Body of pancreas (tissue), 4 donors: ENCODE measurements at regions not wholly inside any gene's neighbourhood (a gene's known extent, or its start where the extent isn't known, plus 50 kb on each side); places are given as distances from the start of the nearest gene placed in this dataset.

Experiments
- ATAC-seq: fragments of 150-250 bp; one replicate; pipeline ENCODE4 v1.9.1; 2016
- DNase-seq, 4 donors: peaks; one replicate each; pipeline ENCODE4 v3.0.0-alpha.2; 2019
- H3K27ac ChIP-seq, 4 donors: fragments of 200-600 bp; sonication (generic); 1 replicate in 3 of 4; 2 replicates in 1 of 4; pipeline versions ENCODE4 v1.5.1 to v1.6.1; 2016 to 2019; ENCODE audit warnings: mild to moderate bottlenecking in 1 of 4, mixed read lengths in 1 of 4, moderate library complexity in 1 of 4
- H3K27me3 ChIP-seq, 2 donors: fragments of 200-600 bp; sonication (generic); one replicate each; pipeline ENCODE4 v1.6.0; 2016; ENCODE audit warnings: mild to moderate bottlenecking in 1 of 2
- H3K36me3 ChIP-seq, 2 donors: fragments of 200-600 bp; sonication (generic); replicated peaks in 1 of 2; 2 replicates each; pipeline ENCODE4 v1.5.1; 2016; ENCODE audit warnings: low read depth in 2 of 2; ENCODE audit not compliant: insufficient read depth in 1 of 2
- H3K4me1 ChIP-seq: fragments of 200-600 bp; sonication (generic); one replicate; pipeline ENCODE4 v1.6.0; 2016
- H3K4me3 ChIP-seq, 2 donors: fragments of 200-600 bp; sonication (generic); 1 replicate in 1 of 2; 2 replicates in 1 of 2; pipeline ENCODE4 v1.5.1; 2016 to 2019
- H3K9me3 ChIP-seq, 3 donors: fragments of 200-600 bp; sonication (generic); 1 replicate in 2 of 3; 2 replicates in 1 of 3; pipeline ENCODE4 v1.5.1; 2016
- CTCF ChIP-seq, 7 experiments: fragments of 450-650 bp in 4 of 7; fragments of 200-600 bp in 3 of 7; sonication (generic) in 3 of 7; IDR thresholded peaks; one replicate each; pipeline ENCODE4 v1.5.1; 2016 to 2019; ENCODE audit warnings: antibody characterized with exemption in 7 of 7
- POLR2A ChIP-seq, 3 donors: fragments of 450-650 bp; IDR thresholded peaks; one replicate each; pipeline ENCODE4 v1.6.1; 2016; ENCODE audit warnings: antibody characterized with exemption in 3 of 3, mild to moderate bottlenecking in 2 of 3
- WGBS, 2 donors: methylation state at CpG; one replicate each; pipeline ENCODE4 v1.1.5; 2017; 5-methylcytosine and 5-hydroxymethylcytosine counted together
- intact Hi-C: fragments of 100-400 bp; cut with DNase I; formaldehyde crosslinking; loops from one replicate; pipeline ENCODE4 v1.15.1; 2023

- intact Hi-C loops: no loop called here
- Histone ChIP-seq H3K4me3 (no peak overlapping the region), H3K4me1 (no peaks in the 10 kb centered on the region), H3K27me3 (no peaks in the 10 kb centered on the region), H3K9me3 (no peaks in the 10 kb centered on the region), H3K27ac (no peak overlapping the region), H3K36me3 (no peaks in the 10 kb centered on the region)
- TF ChIP-seq POLR2A (IDR thresholded peaks at IDR 0.05) (no peak), CTCF (IDR thresholded peaks at IDR 0.05) (no peak)
- DNase-seq (no peak), ATAC-seq (no peak)
- WGBS, 2 donors: 53 to 66% methylated on average over 3 of the region's 3 CpGs
Measured at GRCh38 chr20:52481443-52481842, 289.9 kb upstream of the ZFP64 start.

- no peak for DNase-seq
- ATAC-seq: no peak
- intact Hi-C loops: no loop called here
- H3K9me3 ChIP-seq: no peaks in the 10 kb centered on the region
- no peak overlapping the region for H3K27ac ChIP-seq
- no peaks in the 10 kb centered on the region for H3K36me3 ChIP-seq
- H3K4me3 ChIP-seq: no peak overlapping the region
- no peaks in the 10 kb centered on the region for H3K4me1 ChIP-seq
- 63 to 67% methylated on average over 9 of the region's 9 CpGs for WGBS, 2 donors
- H3K27me3 ChIP-seq: no peaks in the 10 kb centered on the region
- TF ChIP-seq POLR2A (IDR thresholded peaks at IDR 0.05) (no peak), CTCF (IDR thresholded peaks at IDR 0.05) (no peak)
Measured at GRCh38 chr20:52476074-52476750, 284.6 kb upstream of the ZFP64 start.

- no peak for TF ChIP-seq POLR2A (IDR thresholded peaks at IDR 0.05)
- no peak for TF ChIP-seq CTCF (IDR thresholded peaks at IDR 0.05)
- Histone ChIP-seq H3K27me3 (no peaks in the 10 kb centered on the region), H3K9me3 (no peaks in the 10 kb centered on the region), H3K27ac (no peak overlapping the region), H3K4me3 (no peak overlapping the region), H3K4me1 (no peaks in the 10 kb centered on the region), H3K36me3 (no peaks in the 10 kb centered on the region)
- DNase-seq: no peak
- WGBS, 2 donors: 30 to 58% methylated on average over 3 of the region's 3 CpGs
- intact Hi-C loops: no loop called here
- ATAC-seq: no peak
Measured at GRCh38 chr20:52473186-52473585, 281.6 kb upstream of the ZFP64 start.

GRCh38 chr20:52470561-52470960, 279.0 kb upstream of the ZFP64 start:
- Histone ChIP-seq H3K9me3 (no peaks in the 10 kb centered on the region), H3K4me1 (no peaks in the 10 kb centered on the region), H3K36me3 (no peaks in the 10 kb centered on the region), H3K4me3 (no peak overlapping the region), H3K27ac (no peak overlapping the region), H3K27me3 (no peaks in the 10 kb centered on the region)
- intact Hi-C loops: no loop called here
- DNase-seq (no peak), ATAC-seq (no peak)
- no peak for TF ChIP-seq POLR2A (IDR thresholded peaks at IDR 0.05)

- Histone ChIP-seq H3K4me3 (no peak overlapping the region), H3K36me3 (no peaks in the 10 kb centered on the region), H3K9me3 (no peaks in the 10 kb centered on the region), H3K27ac (no peak overlapping the region), H3K27me3 (no peaks in the 10 kb centered on the region), H3K4me1 (no peaks in the 10 kb centered on the region)
- WGBS, 2 donors: 51 to 53% methylated on average over 9 of the region's 9 CpGs
- DNase-seq (no peak), ATAC-seq (no peak)
- intact Hi-C loops: no loop called here
- TF ChIP-seq CTCF (IDR thresholded peaks at IDR 0.05) (no peak), POLR2A (IDR thresholded peaks at IDR 0.05) (no peak)
Measured at GRCh38 chr20:52469128-52469527, 277.5 kb upstream of the ZFP64 start.
